D721Med (cell line): ENCODE measurements at regions not wholly inside any gene's neighbourhood (a gene's known extent, or its start where the extent isn't known, plus 50 kb on each side); places are given as distances from the start of the nearest gene placed in this dataset.

Experiments
- DNase-seq: peaks from one replicate; pipeline ENCODE4 v3.0.0; 2011; ENCODE audit warnings: low spot score; ENCODE audit not compliant: insufficient read length
- FAIRE-seq: peaks from 2 replicates; lab custom pipeline; 2011; peaks lifted over from hg19 to GRCh38; lab: Jason Lieb, UNC
- CTCF ChIP-seq: IDR thresholded peaks from 2 replicates; pipeline ENCODE4 v1.5.1; 2012; ENCODE audit warnings: mild to moderate bottlenecking, control low read depth; ENCODE audit not compliant: insufficient read depth; ENCODE audit errors: missing control alignments

GRCh38 chr3:135364676-135365075 is 569.6 kb downstream of the EPHB1 start:
- FAIRE-seq, result no peak
- no peak for DNase-seq
- TF ChIP-seq CTCF, result no peak

- FAIRE-seq (no peak), DNase-seq (no peak)
- no peak for TF ChIP-seq CTCF
Observed at GRCh38 chr3:135366816-135367215, 571.8 kb downstream of the EPHB1 start.

GRCh38 chr3:135368316-135368715 is 573.3 kb downstream of the EPHB1 start:
- no peak for FAIRE-seq
- no peak for TF ChIP-seq CTCF
- no peak for DNase-seq

GRCh38 chr3:135368781-135369180 is 573.7 kb downstream of the EPHB1 start:
- no peak for FAIRE-seq
- DNase-seq, result no peak
- no peak for TF ChIP-seq CTCF

GRCh38 chr3:135374571-135374970 is 579.5 kb downstream of the EPHB1 start:
- FAIRE-seq (no peak), DNase-seq (no peak)
- TF ChIP-seq CTCF, result no peak

- no peak for DNase-seq
- TF ChIP-seq CTCF, result no peak
- no peak for FAIRE-seq
Observed at GRCh38 chr3:135382188-135382587, 583.3 kb upstream of the PPP2R3A start.

GRCh38 chr3:135382621-135383020 is 582.9 kb upstream of the PPP2R3A start:
- no peak for DNase-seq
- TF ChIP-seq CTCF, result no peak
- FAIRE-seq, result no peak
